Upper lobe of left lung (tissue), 4 donors: ENCODE measurements at regions not wholly inside any gene's neighbourhood (a gene's known extent, or its start where the extent isn't known, plus 50 kb on each side); places are given as distances from the start of the nearest gene placed in this dataset.

ENCODE experiments used
- CTCF ChIP-seq, 6 experiments: fragments of 450-650 bp in 4 of 6; fragments of 200-600 bp in 2 of 6; sonication (generic) in 2 of 6; IDR thresholded peaks; one replicate each; pipeline ENCODE4 v1.5.1; 2016 to 2019; ENCODE audit warnings: antibody characterized with exemption in 6 of 6
- EP300 ChIP-seq, 4 donors: sonication (generic); formaldehyde crosslinking; IDR thresholded peaks; one replicate each; pipeline ENCODE4 v1.5.1; 2017; ENCODE audit warnings: antibody characterized with exemption in 4 of 4, control low read depth in 2 of 4
- POLR2A ChIP-seq, 4 donors: fragments of 450-650 bp; IDR thresholded peaks; one replicate each; pipeline ENCODE4 v1.5.1; 2016 to 2017; ENCODE audit warnings: antibody characterized with exemption in 4 of 4, mild to moderate bottlenecking in 2 of 4

GRCh38 chr7:79872176-79872575, 262.5 kb upstream of the GNAI1 start:
- TF ChIP-seq CTCF (IDR thresholded peaks at IDR 0.05) (no peak), POLR2A (IDR thresholded peaks at IDR 0.05) (no peak), EP300 (IDR thresholded peaks at IDR 0.05) (no peak)
